ENCODE measurements at regions not wholly inside any gene's neighbourhood (a gene's known extent, or its start where the extent isn't known, plus 50 kb on each side); places are given as distances from the start of the nearest gene placed in this dataset.

DNA sequence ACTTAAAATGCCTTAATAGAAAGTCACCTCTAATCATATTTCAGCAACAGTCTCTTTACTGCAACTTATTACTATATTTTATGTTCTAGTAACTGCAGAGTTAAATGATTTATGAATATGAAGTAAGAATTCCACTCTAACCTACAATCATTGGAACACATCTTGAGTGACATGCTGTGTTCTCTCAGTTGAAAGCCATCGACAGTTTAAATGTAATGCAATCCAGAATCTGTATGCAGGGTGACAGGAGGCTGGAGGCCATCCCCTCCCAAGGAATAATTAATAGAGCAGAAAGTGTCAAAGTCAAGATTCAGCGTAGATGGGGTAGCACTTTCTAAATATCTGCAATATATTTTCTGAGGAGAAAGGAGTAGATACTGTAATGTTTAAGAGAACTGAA lies 590.3 kb upstream of the SORCS1 start:
- TF ChIP-seq EZH2phosphoT487 (IDR thresholded peaks at IDR 0.05; ENCODE audit: insufficient read depth, low read depth) (no peak), EZH2 (IDR thresholded peaks at IDR 0.05; ENCODE audit: insufficient read depth, poor library complexity, severe bottlenecking) (no peak)

Data from GM23248 (cell line).